Central memory CD4-positive, alpha-beta T cell (primary cell): ENCODE measurements at regions not wholly inside any gene's neighbourhood (a gene's known extent, or its start where the extent isn't known, plus 50 kb on each side); places are given as distances from the start of the nearest gene placed in this dataset.
"Not testable (repeated sequence)": the region's sequence is repeated elsewhere in the genome, so short reads cannot be mapped to it uniquely, and the experiment has no call there.

Experiments used
- DNase-seq: peaks from one replicate; pipeline ENCODE4 v3.0.0; 2022

- no peak for DNase-seq
These were observed 280.1 kb downstream of the VRK1 start for GRCh38 chr14:97077253-97077653.

- no peak for DNase-seq
These were observed 280.5 kb downstream of the VRK1 start for GRCh38 chr14:97077687-97078086.

GRCh38 chr14:97080991-97081390, 283.8 kb downstream of the VRK1 start:
- DNase-seq, result no peak

- no peak for DNase-seq
These were observed 298.1 kb downstream of the VRK1 start for GRCh38 chr14:97095269-97095668.

GRCh38 chr14:97097296-97097695, 300.1 kb downstream of the VRK1 start:
- DNase-seq, result no peak

GRCh38 chr14:97100306-97100705, 303.1 kb downstream of the VRK1 start:
- no peak for DNase-seq

- no peak for DNase-seq
These were observed 304.4 kb downstream of the VRK1 start for GRCh38 chr14:97101561-97101960.

- no peak for DNase-seq
These were observed 306.8 kb downstream of the VRK1 start for GRCh38 chr14:97104029-97104428.

GRCh38 chr14:97106166-97106565, 309.0 kb downstream of the VRK1 start:
- DNase-seq, result no peak

- no peak for DNase-seq
These were observed 309.4 kb downstream of the VRK1 start for GRCh38 chr14:97106609-97107008.

GRCh38 chr14:97107080-97107479, 309.9 kb downstream of the VRK1 start:
- no peak for DNase-seq

GRCh38 chr14:97107760-97108159, 310.6 kb downstream of the VRK1 start:
- DNase-seq, result no peak

GRCh38 chr14:97109234-97109633, 312.1 kb downstream of the VRK1 start:
- no peak for DNase-seq

GRCh38 chr14:97113339-97113738, 316.2 kb downstream of the VRK1 start:
- no peak for DNase-seq

GRCh38 chr14:97116546-97116945, 319.4 kb downstream of the VRK1 start:
- DNase-seq, result no peak

- DNase-seq, result no peak
These were observed 320.5 kb downstream of the VRK1 start for GRCh38 chr14:97117693-97118092.

- no peak for DNase-seq
These were observed 323.0 kb downstream of the VRK1 start for GRCh38 chr14:97120204-97120603.

GRCh38 chr14:97120611-97121031, 323.4 kb downstream of the VRK1 start:
- peak; percentile 56 for DNase-seq

- DNase-seq, result no peak
These were observed 332.5 kb downstream of the VRK1 start for GRCh38 chr14:97129639-97130038.

GRCh38 chr14:97135847-97136246, 338.7 kb downstream of the VRK1 start:
- not testable (repeated sequence) for DNase-seq

GRCh38 chr14:97137705-97138104, 340.5 kb downstream of the VRK1 start:
- DNase-seq, result no peak

GRCh38 chr14:97138801-97139200, 341.6 kb downstream of the VRK1 start:
- no peak for DNase-seq

- no peak for DNase-seq
These were observed 345.8 kb downstream of the VRK1 start for GRCh38 chr14:97143011-97143410.

- DNase-seq, result no peak
These were observed 346.3 kb downstream of the VRK1 start for GRCh38 chr14:97143456-97143855.

GRCh38 chr14:97148021-97148420, 350.8 kb downstream of the VRK1 start:
- not testable (repeated sequence) for DNase-seq

- no peak for DNase-seq
These were observed 352.6 kb downstream of the VRK1 start for GRCh38 chr14:97149775-97150174.
